Stimulated activated memory B cell treated with anti-CD40 and anti-IgM and Interleukin-4, amounts not matched to agents 10 μg/mL and 1 μg/mL and 100 μg/mL, for 72 hours (primary cell): ENCODE measurements at regions not wholly inside any gene's neighbourhood (a gene's known extent, or its start where the extent isn't known, plus 50 kb on each side); places are given as distances from the start of the nearest gene placed in this dataset.
"Not testable (repeated sequence)": the region's sequence is repeated elsewhere in the genome, so short reads cannot be mapped to it uniquely, and the experiment has no call there.

ENCODE experiments used
- ATAC-seq: fragments of 150-1000 bp; cut with Tn5 transposase; 2 replicates; pipeline ENCODE4 v1.10.0; 2021
- H3K27ac Mint-ChIP-seq: one replicate; pipeline ENCODE4 v1.8.0; 2022; ENCODE audit warnings: mild to moderate bottlenecking, mixed read lengths
- H3K27me3 Mint-ChIP-seq: one replicate; pipeline ENCODE4 v1.8.0; 2022; ENCODE audit warnings: mixed read lengths
- H3K36me3 Mint-ChIP-seq: one replicate; pipeline ENCODE4 v1.8.0; 2022; ENCODE audit warnings: mixed read lengths
- H3K4me1 Mint-ChIP-seq: one replicate; pipeline ENCODE4 v1.8.0; 2022; ENCODE audit warnings: mixed read lengths
- H3K4me3 Mint-ChIP-seq: one replicate; pipeline ENCODE4 v1.8.0; 2022; ENCODE audit warnings: mild to moderate bottlenecking, moderate library complexity, mixed read lengths
- H3K9me3 Mint-ChIP-seq: one replicate; pipeline ENCODE4 v1.8.0; 2022; ENCODE audit warnings: mixed read lengths

DNA sequence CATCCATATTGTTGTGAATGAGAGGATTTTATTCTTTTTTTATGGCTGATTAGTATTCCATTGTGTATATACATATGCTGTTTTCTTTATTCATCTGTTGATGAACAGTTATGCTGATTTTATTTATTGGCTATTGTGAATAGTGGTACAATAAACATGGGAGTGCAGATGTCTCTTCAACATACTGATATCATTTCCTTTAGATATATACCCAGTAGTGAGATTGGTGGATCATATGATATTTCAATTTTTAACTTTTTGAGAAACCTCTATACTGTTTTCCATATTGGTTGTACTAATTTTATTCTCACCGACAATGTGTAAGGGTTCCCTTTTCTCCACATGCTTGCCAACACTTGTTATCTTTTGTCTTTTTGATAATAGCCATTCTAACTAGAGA lies 144.5 kb downstream of the ADCYAP1 start:
- H3K9me3 Mint-ChIP-seq = peaks cover 10% of the 10 kb centered on the region
- no peak overlapping the region for H3K27ac Mint-ChIP-seq
- H3K4me3 Mint-ChIP-seq = no peak overlapping the region
- ATAC-seq = no peak
- H3K36me3 Mint-ChIP-seq = no peaks in the 10 kb centered on the region
- no peaks in the 10 kb centered on the region for H3K27me3 Mint-ChIP-seq
- no peaks in the 10 kb centered on the region for H3K4me1 Mint-ChIP-seq

DNA sequence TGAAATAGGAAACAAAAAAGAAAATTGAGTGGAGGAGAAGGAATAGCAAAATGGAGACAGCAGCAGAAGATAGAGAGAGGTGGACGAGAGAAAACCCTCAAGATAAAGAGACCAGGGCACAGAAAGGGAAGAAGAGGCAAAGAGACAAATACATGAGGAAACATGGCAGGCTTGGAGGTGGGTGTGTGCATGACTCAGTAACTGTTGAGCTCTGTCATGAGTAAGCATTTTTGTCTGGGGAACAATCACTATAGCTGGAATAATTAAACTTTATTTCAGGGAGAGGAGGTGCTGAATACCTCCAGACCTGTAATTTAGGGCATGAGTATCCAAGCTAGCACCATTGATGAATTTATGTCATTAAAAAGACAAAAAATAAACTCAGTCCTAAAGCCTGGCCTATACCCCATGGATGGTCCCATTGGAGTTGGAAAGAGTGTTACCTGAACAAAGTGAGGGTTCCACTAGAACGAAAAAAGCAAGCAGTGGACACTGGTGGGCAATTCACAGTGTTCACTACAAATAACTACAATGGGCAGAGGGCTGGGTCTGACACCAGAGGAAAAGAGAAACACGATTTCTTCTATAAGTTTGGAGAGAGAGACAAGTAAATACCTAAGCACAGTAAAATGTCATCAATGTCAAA lies 145.5 kb downstream of the ADCYAP1 start:
- ATAC-seq = no peak
- no peak overlapping the region for H3K27ac Mint-ChIP-seq
- H3K9me3 Mint-ChIP-seq = peaks cover 8% of the 10 kb centered on the region
- H3K36me3 Mint-ChIP-seq = no peaks in the 10 kb centered on the region
- no peak overlapping the region for H3K4me3 Mint-ChIP-seq
- no peaks in the 10 kb centered on the region for H3K27me3 Mint-ChIP-seq
- H3K4me1 Mint-ChIP-seq = no peaks in the 10 kb centered on the region

DNA sequence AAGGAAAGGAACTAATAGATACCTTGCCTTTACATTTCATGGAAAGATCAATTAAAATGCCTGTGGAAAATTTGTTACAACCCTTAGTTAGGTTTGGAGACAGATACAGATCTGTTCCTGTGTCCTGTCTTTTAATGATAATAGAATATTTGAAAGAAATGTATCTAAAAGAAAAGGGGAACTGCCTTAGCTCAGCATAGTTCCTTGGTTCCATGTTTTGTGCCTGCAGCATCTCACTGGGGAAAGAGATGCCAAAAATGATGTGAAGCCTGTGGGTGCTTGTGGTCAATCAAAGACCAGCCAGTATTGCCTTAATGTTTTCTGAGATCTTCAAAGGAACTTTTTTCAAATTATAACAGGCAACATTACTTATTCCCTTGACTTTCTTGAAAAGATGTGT lies 147.6 kb downstream of the ADCYAP1 start:
- Mint-ChIP-seq H3K27ac (no peak overlapping the region), H3K4me1 (no peaks in the 10 kb centered on the region), H3K9me3 (peaks cover 13% of the 10 kb centered on the region), H3K27me3 (no peaks in the 10 kb centered on the region), H3K4me3 (no peak overlapping the region), H3K36me3 (no peaks in the 10 kb centered on the region)
- no peak for ATAC-seq

DNA sequence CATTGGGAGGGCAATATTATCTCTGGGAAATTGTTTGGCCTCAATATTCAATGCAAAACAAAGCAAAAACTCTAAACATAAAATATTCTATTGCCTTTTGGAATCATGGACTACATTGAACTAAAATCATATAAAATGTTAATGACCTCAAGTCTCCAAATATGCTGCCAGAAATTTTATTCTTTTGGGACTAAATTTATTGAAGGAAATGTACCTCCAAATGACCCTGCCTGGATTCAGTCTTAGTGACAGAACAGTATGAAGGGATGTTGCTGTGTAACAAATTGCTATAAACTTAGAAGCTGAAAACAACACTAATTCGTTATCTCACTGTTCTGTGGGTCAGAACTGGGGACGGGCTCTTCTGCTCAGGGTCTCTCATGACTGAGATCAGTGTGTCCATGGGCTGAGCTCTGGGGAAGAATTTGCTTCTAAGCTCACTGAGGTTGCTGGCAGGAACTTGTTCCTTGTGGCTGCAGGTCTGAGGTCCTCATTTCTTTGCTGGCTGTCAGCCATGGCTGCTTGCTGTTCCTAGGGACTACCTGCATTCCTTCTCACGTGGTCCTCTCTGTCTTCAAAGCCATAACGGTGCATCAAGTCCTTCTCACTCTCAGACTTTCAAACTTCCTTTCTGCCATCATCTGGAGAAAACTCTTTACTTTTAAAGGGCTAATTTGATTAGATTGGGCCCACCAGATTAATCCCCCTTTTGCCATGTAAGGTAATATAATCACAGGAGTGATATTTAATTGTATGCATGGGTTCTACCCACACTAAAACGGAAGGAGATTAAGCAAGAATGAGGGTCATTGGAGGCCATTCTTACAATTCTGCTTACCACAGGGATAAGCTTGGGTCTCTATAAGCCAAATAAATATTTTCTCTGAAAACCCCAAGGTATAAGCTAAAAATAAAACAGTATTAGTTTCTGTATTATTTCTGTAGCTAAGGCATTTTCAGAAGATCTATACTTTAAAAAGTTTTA lies 149.0 kb downstream of the ADCYAP1 start:
- H3K27me3 Mint-ChIP-seq = no peaks in the 10 kb centered on the region
- no peaks in the 10 kb centered on the region for H3K4me1 Mint-ChIP-seq
- H3K9me3 Mint-ChIP-seq = peaks cover 13% of the 10 kb centered on the region
- no peak for ATAC-seq
- no peak overlapping the region for H3K27ac Mint-ChIP-seq
- H3K4me3 Mint-ChIP-seq = no peak overlapping the region
- H3K36me3 Mint-ChIP-seq = no peaks in the 10 kb centered on the region

DNA sequence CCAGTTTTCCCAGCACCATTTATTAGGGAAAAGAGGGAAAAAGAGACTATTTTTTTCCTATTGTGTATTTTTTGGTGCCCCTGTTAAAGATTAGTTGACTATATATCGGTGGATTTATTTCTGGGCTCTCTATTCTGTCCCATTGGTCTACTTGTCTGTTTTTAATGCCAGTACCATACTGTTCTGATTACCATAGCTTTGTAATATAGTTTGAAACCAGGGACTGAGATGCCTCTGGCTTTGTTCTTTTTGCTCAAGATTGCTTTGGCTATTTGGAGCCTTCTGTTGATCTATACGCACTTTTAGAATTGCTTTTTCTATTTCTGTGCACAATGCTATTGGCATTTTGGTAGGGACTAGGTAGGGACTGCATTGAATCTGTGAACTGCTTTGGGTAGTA lies 151.7 kb downstream of the ADCYAP1 start:
- Mint-ChIP-seq H3K4me3 (no peak overlapping the region), H3K27ac (no peak overlapping the region), H3K36me3 (no peaks in the 10 kb centered on the region), H3K4me1 (no peaks in the 10 kb centered on the region), H3K27me3 (no peaks in the 10 kb centered on the region), H3K9me3 (peaks cover 16% of the 10 kb centered on the region)
- no peak for ATAC-seq

DNA sequence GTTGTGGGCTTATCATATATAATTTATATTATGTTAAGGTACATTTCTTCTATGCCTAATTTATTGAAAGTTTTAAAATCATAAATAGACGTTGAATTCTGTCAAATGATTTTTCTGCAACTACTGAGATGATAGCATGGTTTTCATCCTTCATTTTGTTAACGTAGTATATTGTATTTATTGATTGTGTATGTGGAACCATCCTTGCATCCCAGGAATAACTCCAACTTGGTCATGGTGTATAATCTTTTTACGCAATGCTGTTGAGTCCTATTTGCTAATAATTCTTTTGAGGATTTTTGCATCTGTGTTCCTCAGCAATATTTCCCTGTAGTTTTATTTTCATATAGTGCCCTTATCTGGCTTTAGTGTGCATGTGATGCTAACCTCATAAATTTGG lies 152.7 kb downstream of the ADCYAP1 start:
- Mint-ChIP-seq H3K4me3 (no peak overlapping the region), H3K9me3 (peaks cover 15% of the 10 kb centered on the region), H3K27me3 (no peaks in the 10 kb centered on the region), H3K36me3 (no peaks in the 10 kb centered on the region), H3K27ac (no peak overlapping the region), H3K4me1 (no peaks in the 10 kb centered on the region)
- ATAC-seq = no peak

DNA sequence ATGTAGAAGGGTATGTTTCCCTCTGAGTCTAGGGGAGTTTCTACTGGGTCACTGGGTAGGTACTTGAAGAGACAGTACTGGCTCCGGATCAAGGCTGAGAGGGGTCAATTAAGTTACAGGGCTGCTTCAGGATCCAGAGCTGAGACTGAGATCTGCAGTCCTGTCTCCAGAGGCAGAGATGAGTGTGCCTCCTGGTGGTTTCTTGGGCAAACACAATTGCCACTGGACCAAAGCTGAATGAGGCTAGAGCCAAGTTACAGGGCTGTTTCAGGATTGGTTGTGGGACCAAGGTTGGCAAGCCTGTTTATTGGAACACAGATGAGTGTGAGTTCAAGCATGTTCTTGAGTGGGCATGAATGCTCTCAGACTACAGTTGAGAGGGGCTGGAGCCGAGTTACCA lies 157.9 kb downstream of the ADCYAP1 start:
- no peaks in the 10 kb centered on the region for H3K27me3 Mint-ChIP-seq
- H3K4me1 Mint-ChIP-seq = no peaks in the 10 kb centered on the region
- H3K4me3 Mint-ChIP-seq = no peak overlapping the region
- no peak overlapping the region for H3K27ac Mint-ChIP-seq
- peaks cover 8% of the 10 kb centered on the region for H3K9me3 Mint-ChIP-seq
- H3K36me3 Mint-ChIP-seq = no peaks in the 10 kb centered on the region
- ATAC-seq = no peak

DNA sequence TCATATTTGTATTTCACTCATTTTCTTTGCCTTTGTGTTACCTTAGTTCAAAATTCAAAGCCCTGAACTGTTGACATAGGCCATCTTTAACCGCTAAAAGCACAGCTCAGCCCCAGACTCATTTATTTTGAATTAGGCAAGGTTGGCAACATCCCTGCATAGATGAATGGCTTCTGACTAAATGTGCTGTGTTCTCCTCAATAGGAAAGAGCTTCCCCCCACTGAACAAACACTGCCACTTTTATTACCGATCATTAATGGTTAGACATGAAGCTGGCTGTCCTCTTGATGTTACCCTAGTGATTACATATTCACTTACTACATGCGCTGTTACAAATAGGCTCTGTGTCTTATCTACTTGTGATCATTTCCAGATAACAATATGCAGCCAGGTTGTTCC lies 170.7 kb downstream of the ADCYAP1 start:
- Mint-ChIP-seq H3K4me3 (no peak overlapping the region), H3K9me3 (peaks cover 3% of the 10 kb centered on the region), H3K36me3 (no peaks in the 10 kb centered on the region), H3K27me3 (no peaks in the 10 kb centered on the region), H3K27ac (no peak overlapping the region), H3K4me1 (no peaks in the 10 kb centered on the region)
- ATAC-seq = no peak

DNA sequence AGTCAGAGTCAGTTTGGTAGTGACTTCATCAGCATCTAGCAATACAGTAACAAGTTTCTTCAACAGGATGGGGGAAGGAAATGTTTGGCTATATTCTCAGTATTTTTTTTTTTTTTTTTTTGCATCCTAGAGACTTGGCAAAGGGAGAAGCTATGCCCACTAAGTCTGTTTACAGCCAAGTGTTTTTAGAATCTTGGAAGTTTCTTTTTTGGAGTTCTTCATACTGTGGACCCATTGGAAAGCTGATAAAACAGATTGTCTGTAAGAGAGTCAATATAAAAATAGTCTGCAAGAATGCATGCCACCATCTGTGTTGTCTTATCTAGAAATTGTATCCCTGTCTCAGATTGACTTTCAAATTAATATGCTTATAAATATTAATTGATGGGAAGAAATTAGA lies 171.2 kb downstream of the ADCYAP1 start:
- Mint-ChIP-seq H3K27me3 (no peaks in the 10 kb centered on the region), H3K36me3 (no peaks in the 10 kb centered on the region), H3K27ac (no peak overlapping the region), H3K4me1 (no peaks in the 10 kb centered on the region), H3K9me3 (peaks cover 3% of the 10 kb centered on the region), H3K4me3 (no peak overlapping the region)
- no peak for ATAC-seq

DNA sequence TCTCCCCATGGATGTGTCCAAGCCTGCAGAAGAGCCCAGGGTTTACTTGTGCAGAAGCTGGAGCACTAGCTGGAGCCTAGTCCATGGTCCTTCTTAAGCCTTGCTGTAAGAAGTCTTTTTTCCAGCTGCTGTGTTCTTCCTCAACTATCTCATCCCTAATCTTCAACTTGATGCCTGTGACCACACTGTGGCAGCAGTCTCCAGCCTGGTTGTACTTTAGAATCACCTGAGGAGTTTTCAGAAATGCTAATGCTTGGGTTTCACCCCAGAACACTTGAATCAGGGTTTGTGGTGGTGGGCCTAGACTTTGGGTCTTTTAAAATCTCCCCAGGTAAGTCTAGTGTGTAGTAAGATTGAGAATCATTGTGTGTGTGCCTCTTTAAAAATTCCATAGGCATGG lies 173.6 kb downstream of the ADCYAP1 start:
- Mint-ChIP-seq H3K27me3 (no peaks in the 10 kb centered on the region), H3K36me3 (no peaks in the 10 kb centered on the region), H3K9me3 (peaks cover 3% of the 10 kb centered on the region), H3K4me1 (no peaks in the 10 kb centered on the region), H3K4me3 (no peak overlapping the region), H3K27ac (no peak overlapping the region)
- ATAC-seq = no peak

DNA sequence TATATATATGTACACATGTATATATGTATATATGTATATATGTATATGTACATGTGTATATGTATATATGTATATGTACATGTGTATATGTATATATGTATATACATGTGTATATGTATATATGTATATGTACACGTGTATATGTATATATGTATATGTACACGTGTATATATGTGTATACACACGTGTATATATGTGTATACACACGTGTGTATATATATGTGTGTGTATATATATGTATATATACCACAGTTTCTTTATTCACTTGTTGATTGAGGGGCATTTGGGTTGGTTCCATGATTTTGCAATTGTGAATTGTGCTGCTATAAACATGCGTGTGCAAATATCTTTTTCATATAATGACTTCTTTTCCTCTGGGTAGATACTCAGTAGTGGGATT lies 179.0 kb downstream of the ADCYAP1 start:
- ATAC-seq, H3K4me3 Mint-ChIP-seq, H3K27ac Mint-ChIP-seq, H3K36me3 Mint-ChIP-seq, H3K27me3 Mint-ChIP-seq, H3K4me1 Mint-ChIP-seq: not testable (repeated sequence)
- peaks cover 11% of the 10 kb centered on the region for H3K9me3 Mint-ChIP-seq

DNA sequence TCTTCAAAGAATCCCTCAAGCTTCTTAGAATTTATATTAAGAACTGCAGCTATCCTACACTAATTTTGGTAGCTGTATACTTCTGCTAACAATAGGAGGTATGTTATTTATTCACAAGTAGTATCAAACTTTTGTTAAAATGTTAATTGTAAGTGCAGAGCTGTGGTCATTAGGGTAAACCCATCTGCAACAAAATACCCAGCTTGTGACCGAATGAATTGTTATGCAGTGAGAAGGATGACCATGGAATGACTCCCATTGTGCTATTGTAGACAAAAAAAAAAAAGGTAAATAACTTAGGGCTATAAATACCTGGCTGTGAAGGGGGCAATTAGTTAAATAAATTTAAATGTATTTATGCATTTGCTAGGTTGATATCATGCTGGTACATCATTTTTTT lies 186.1 kb downstream of the ADCYAP1 start:
- H3K4me1 Mint-ChIP-seq = no peaks in the 10 kb centered on the region
- no peaks in the 10 kb centered on the region for H3K27me3 Mint-ChIP-seq
- no peaks in the 10 kb centered on the region for H3K36me3 Mint-ChIP-seq
- H3K4me3 Mint-ChIP-seq = no peak overlapping the region
- H3K9me3 Mint-ChIP-seq = peaks cover 7% of the 10 kb centered on the region
- no peak for ATAC-seq
- H3K27ac Mint-ChIP-seq = no peak overlapping the region

DNA sequence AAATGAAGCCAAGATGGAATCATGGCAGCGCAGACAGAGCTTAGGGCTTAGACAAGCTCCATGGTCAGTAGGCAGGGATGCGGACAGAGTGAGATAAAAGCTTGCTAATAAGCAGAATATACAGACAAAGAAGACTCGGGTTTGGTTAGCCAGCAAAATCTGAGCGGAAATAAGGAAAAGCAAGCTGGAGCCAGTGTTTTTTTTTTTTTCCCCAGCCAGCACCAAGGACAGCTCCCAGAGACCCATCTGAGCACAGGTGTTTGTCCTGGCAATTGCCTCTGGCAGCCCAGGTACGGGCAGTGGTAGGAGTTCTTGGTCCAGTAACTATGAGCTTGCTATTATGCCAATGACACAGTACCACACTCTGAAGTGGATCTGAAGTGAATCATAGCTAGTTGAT lies 187.6 kb downstream of the ADCYAP1 start:
- Mint-ChIP-seq H3K27me3 (no peaks in the 10 kb centered on the region), H3K9me3 (peaks cover 4% of the 10 kb centered on the region), H3K4me3 (no peak overlapping the region), H3K27ac (no peak overlapping the region), H3K4me1 (no peaks in the 10 kb centered on the region), H3K36me3 (no peaks in the 10 kb centered on the region)
- no peak for ATAC-seq

DNA sequence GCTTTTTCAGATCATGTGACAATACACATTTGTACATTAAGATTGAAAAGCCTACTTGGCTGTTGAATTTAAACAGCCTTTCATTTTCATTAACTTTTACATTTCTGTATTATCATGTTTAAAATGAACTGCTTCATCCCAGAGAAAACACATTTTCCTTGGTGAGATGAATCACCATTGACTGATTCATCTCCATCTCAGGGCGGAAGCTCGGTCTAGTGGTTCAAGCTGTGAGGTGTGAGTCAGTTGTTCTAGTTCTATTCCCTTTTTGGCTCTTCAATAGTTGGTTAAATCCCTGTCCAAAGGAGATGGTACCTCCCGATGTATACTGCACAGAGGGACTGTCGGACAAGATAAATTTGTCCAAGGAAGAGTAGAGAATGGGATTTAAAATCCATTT lies 189.7 kb downstream of the ADCYAP1 start:
- no peaks in the 10 kb centered on the region for H3K27me3 Mint-ChIP-seq
- ATAC-seq = no peak
- no peak overlapping the region for H3K4me3 Mint-ChIP-seq
- H3K9me3 Mint-ChIP-seq = peaks cover 10% of the 10 kb centered on the region
- no peak overlapping the region for H3K27ac Mint-ChIP-seq
- H3K36me3 Mint-ChIP-seq = no peaks in the 10 kb centered on the region
- no peaks in the 10 kb centered on the region for H3K4me1 Mint-ChIP-seq

DNA sequence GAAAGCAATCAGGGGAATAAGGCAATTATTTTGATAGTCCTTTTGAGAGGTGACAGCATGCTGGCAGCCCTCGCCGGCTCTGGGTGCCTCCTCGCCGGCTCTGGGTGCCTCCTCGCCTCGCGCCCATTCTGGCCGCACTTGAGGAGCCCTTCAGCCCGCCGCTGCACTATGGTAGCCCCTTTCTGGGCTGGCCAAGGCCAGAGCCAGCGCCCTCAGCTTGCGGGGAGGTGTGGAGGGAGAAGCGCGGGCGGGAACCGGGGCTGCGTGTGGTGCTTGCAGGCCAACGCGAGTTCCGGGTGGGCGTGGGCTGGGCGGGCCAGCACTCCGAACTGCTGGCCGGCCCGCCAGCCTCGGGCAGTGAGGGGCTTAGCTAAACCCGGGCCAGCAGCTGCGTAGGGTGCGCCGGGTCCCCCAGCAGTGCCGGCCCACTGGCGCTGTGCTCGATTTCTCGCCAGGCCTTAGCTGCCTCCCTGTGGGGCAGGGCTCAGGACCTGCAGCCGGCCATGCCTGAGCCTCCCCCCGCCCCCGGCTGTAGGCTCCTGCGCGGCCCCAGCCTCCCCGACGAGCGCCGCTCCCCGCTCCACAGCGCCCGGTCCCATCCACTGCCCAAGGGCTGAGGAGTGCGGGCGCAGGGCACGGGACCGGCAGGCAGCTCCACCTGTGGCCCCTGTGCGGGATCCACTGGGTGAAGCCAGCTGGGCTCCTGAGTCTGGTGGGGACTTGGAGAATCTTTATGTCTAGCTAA lies 193.5 kb downstream of the ADCYAP1 start:
- H3K4me3 Mint-ChIP-seq, H3K9me3 Mint-ChIP-seq: not testable (repeated sequence)

More for the DNA sequence above, 193.5 kb downstream of the ADCYAP1 start:
- ATAC-seq = peak; percentile 24
- H3K36me3 Mint-ChIP-seq, H3K27me3 Mint-ChIP-seq, H3K27ac Mint-ChIP-seq, H3K4me1 Mint-ChIP-seq: not testable (repeated sequence)
